ENCODE measurements at regions not wholly inside any gene's neighbourhood (a gene's known extent, or its start where the extent isn't known, plus 50 kb on each side); places are given as distances from the start of the nearest gene placed in this dataset.
"Not testable (repeated sequence)": the region's sequence is repeated elsewhere in the genome, so short reads cannot be mapped to it uniquely, and the experiment has no call there.

GRCh38 chr12:115296613-115297198 lies 612.7 kb upstream of the TBX3 start:
- no peak for DNase-seq

GRCh38 chr12:115295886-115296285 lies 611.9 kb upstream of the TBX3 start:
- no peak for DNase-seq

GRCh38 chr12:115294453-115295133 lies 610.6 kb upstream of the TBX3 start:
- no peak for DNase-seq

- DNase-seq = not testable (repeated sequence)
Observed at GRCh38 chr12:115285429-115285828, 601.5 kb upstream of the TBX3 start.

- no peak for DNase-seq
Observed at GRCh38 chr12:115273456-115273855, 589.5 kb upstream of the TBX3 start.

- no peak for DNase-seq
Observed at GRCh38 chr12:115268451-115268850, 584.5 kb upstream of the TBX3 start.

GRCh38 chr12:115267891-115268290 lies 583.9 kb upstream of the TBX3 start:
- no peak for DNase-seq

- DNase-seq = no peak
Observed at GRCh38 chr12:115267464-115267863, 583.5 kb upstream of the TBX3 start.

GRCh38 chr12:115264605-115265004 lies 580.6 kb upstream of the TBX3 start:
- no peak for DNase-seq

GRCh38 chr12:115261691-115262398 lies 577.9 kb upstream of the TBX3 start:
- no peak for DNase-seq

GRCh38 chr12:115260762-115261675 lies 577.0 kb upstream of the TBX3 start:
- no peak for DNase-seq

GRCh38 chr12:115259968-115260747 lies 576.2 kb upstream of the TBX3 start:
- DNase-seq = no peak

- DNase-seq = no peak
Observed at GRCh38 chr12:115257791-115258190, 573.8 kb upstream of the TBX3 start.

- DNase-seq = no peak
Observed at GRCh38 chr12:115255962-115256361, 572.0 kb upstream of the TBX3 start.

GRCh38 chr12:115255257-115255656 lies 571.3 kb upstream of the TBX3 start:
- DNase-seq = no peak

- DNase-seq = no peak
Observed at GRCh38 chr12:115253049-115253448, 569.1 kb upstream of the TBX3 start.

- no peak for DNase-seq
Observed at GRCh38 chr12:115251727-115252126, 567.8 kb upstream of the TBX3 start.

GRCh38 chr12:115249671-115250278 lies 565.8 kb upstream of the TBX3 start:
- no peak for DNase-seq

- DNase-seq = no peak
Observed at GRCh38 chr12:115245020-115245419, 561.0 kb upstream of the TBX3 start.

- DNase-seq = no peak
Observed at GRCh38 chr12:115243933-115244628, 560.1 kb upstream of the TBX3 start.

GRCh38 chr12:115240251-115240650 lies 556.3 kb upstream of the TBX3 start:
- DNase-seq = no peak
